ENCODE measurements at regions not wholly inside any gene's neighbourhood (a gene's known extent, or its start where the extent isn't known, plus 50 kb on each side); places are given as distances from the start of the nearest gene placed in this dataset.

DNA sequence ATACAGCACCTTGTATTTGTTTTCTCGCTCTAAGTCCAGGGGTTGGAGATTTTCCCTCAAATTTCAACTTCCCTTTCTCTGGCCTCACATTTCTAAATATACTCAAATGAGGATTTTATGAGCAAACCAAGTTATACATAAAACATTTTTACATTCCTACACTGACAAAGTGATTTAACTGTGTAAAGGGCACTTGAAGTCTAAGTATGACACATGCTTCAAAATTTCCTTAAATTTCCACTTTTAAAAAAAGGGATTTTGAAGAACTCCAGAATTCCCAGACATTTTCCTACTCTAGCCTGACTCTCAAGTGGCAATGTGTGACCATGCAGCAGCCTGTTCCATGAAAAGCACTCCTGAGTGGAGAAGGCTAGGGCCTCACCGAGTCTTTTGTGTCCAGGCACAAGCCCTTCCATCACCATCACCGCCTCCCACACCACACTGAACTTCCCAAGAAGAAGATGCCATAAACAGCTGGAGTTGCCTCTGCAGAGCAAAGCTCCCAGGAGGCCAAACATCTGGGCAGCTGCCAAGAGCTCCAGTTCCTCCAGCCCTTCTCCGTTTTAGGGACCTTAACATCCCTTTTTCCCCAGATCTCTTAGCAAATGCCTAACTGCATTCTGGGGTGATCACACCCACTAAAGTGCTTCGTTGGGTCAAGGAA lies 68.9 kb downstream of the NCR2 start:
- Histone ChIP-seq H3K27me3 (replicated peaks; ENCODE audit: control insufficient read depth, insufficient read depth, low read length) (peaks cover 2% of the 10 kb centered on the region; the same call in 1 of the 2 replicates), H3K36me3 (ENCODE audit: control insufficient read depth, insufficient read depth, low read length) (no peaks in the 10 kb centered on the region), H3K4me3 (replicated peaks; ENCODE audit: low read depth, low read length) (no peak overlapping the region)
- TF ChIP-seq, protein P1, sequence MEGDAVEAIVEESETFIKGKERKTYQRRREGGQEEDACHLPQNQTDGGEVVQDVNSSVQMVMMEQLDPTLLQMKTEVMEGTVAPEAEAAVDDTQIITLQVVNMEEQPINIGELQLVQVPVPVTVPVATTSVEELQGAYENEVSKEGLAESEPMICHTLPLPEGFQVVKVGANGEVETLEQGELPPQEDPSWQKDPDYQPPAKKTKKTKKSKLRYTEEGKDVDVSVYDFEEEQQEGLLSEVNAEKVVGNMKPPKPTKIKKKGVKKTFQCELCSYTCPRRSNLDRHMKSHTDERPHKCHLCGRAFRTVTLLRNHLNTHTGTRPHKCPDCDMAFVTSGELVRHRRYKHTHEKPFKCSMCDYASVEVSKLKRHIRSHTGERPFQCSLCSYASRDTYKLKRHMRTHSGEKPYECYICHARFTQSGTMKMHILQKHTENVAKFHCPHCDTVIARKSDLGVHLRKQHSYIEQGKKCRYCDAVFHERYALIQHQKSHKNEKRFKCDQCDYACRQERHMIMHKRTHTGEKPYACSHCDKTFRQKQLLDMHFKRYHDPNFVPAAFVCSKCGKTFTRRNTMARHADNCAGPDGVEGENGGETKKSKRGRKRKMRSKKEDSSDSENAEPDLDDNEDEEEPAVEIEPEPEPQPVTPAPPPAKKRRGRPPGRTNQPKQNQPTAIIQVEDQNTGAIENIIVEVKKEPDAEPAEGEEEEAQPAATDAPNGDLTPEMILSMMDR (IDR thresholded peaks at IDR 0.05; ENCODE audit: insufficient read depth, low read length, poor library complexity, severe bottlenecking), result no peak
- DNase-seq (ENCODE audit: extremely low read depth, insufficient read length), result no peak

DNA sequence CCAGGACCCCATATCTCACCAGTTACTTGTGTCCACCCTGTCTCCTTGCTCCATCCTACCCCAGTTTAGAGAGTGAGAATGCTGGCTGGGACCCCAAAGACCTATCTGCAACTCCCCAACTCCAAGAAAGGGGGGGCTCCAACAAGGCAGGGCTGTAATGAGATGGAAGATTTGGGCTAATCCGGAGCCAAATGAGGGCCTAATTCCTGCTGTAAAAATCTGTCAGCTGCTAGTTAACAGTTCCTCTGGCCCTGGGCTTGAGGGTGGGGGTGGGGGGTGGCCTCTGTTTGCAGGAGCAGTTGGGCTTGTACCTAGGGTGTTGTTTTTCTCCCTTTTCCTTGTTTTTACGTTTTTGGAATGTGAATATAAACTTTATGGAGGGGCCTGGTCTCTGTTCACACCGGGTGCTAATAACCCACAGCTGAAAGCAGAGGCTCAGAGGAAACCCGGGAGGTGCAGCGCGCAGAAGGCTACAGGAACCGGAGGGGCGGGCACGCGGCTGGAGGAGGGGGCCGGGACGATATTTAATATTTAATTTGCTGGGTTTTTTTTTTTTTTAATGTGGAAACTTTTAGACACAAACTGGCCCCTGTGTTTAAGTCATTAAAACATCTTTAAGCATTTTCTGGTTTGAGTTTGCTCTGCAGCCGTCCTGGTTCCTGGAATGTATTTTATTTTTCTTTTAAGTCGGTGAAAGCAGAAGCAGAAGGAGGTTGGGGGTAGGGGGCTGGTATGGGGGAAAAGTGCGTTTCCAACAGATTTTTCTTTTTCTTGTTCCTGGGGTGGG lies 70.7 kb downstream of the NCR2 start:
- Histone ChIP-seq H3K4me3 (replicated peaks; ENCODE audit: low read depth, low read length) (no peak overlapping the region), H3K27me3 (replicated peaks; ENCODE audit: control insufficient read depth, insufficient read depth, low read length) (peaks cover 2% of the 10 kb centered on the region; the same call in 1 of the 2 replicates), H3K36me3 (ENCODE audit: control insufficient read depth, insufficient read depth, low read length) (no peaks in the 10 kb centered on the region)
- TF ChIP-seq, protein P1 (IDR thresholded peaks at IDR 0.05; ENCODE audit: insufficient read depth, low read length, poor library complexity, severe bottlenecking), result no peak
- no peak for DNase-seq (ENCODE audit: extremely low read depth, insufficient read length)

DNA sequence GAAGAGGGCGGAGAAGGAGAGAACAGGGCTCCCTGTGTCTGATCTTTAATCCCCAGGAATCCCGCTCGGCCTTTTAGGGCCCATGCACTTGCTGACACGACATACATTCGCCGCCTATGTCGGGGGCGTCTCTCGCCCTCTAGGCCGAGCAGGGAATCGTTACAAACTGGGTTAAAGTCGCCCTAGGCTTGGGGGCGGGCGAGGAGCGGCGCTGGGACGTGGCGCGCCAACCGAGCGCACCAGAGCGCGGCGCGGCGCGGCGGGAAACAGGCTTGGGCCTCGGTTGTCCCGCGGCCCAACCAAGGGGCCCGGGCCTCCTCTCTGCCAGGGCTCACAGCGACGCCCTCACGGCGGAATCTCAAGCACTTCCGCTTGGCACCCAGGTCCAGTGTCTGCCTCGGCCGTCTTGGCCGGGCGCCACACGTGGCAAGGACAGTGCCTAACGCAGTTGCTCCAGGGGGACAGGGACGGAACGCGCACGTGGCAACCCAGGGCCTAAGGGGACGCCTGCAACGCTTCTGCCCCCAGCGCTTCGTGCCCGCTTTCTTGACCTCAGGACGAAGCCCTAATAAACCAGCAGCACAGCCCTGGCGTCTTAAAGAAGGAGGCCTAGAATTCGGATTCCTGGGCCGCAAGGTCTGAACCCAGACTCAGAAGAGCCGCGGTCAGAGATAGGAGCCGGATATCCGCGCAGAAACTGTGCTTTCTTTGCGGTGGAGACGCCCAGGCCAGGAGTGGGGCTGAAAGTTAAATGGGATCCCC lies 71.5 kb downstream of the NCR2 start:
- Histone ChIP-seq H3K27me3 (replicated peaks; ENCODE audit: control insufficient read depth, insufficient read depth, low read length) (peaks cover 2% of the 10 kb centered on the region), H3K36me3 (ENCODE audit: control insufficient read depth, insufficient read depth, low read length) (no peaks in the 10 kb centered on the region), H3K4me3 (replicated peaks; ENCODE audit: low read depth, low read length) (no peak overlapping the region)
- TF ChIP-seq, protein P1 (IDR thresholded peaks at IDR 0.05; ENCODE audit: insufficient read depth, low read length, poor library complexity, severe bottlenecking), result no peak
- no peak for DNase-seq (ENCODE audit: extremely low read depth, insufficient read length)

DNA sequence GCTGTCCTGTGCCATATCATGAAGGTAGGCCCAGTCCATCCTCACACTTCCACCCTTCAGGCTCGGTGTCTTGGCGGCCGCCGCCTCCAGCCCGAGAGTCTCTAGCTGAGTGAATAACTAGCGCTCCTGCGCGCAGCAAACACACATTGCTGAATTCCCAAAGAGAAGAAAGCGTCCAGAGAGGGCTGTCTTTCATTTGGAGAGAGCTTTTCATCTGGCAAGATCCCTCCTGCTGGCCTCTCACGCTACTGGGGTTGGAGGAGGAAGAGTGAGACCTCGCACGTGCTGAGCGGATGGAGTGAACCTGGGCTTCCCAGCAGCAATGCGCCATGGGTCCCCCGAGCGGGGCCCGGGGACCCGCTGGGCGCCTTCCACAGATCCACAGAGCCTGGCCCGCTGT lies 73.2 kb downstream of the NCR2 start:
- H3K4me3 ChIP-seq (replicated peaks; ENCODE audit: low read depth, low read length), result no peak overlapping the region
- no peak for DNase-seq (ENCODE audit: extremely low read depth, insufficient read length)

DNA sequence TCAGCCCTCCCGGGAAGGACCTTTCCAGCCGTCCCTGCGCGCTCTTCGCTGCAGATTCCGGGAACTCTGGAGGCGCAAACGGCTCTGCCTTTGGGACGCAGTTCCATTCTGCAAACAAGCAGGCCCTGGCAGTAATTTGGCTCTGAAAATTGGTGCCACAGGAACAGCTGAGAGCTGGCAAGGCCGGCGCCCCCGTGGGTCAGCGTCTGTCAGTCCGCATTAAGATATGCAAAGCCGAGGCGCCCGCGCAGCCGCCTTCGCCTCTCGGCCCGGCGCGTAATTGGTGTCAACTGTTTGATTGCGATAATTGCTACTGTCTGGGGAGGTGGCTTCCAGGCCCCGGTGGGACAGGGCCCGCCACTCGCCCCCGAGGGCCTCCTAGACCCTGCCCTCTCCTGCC lies 73.6 kb downstream of the NCR2 start:
- H3K27me3 ChIP-seq (replicated peaks; ENCODE audit: control insufficient read depth, insufficient read depth, low read length), result no peaks in the 10 kb centered on the region; the same call in none of the 2 replicates
- no peak for DNase-seq (ENCODE audit: extremely low read depth, insufficient read length)
- H3K36me3 ChIP-seq (ENCODE audit: control insufficient read depth, insufficient read depth, low read length), result no peaks in the 10 kb centered on the region
- no peak overlapping the region for H3K4me3 ChIP-seq (replicated peaks; ENCODE audit: low read depth, low read length)
- TF ChIP-seq, protein P1 (IDR thresholded peaks at IDR 0.05; ENCODE audit: insufficient read depth, low read length, poor library complexity, severe bottlenecking), result no peak

More for the DNA sequence above, 73.2 kb downstream of the NCR2 start:
- H3K36me3 ChIP-seq (ENCODE audit: control insufficient read depth, insufficient read depth, low read length), result no peaks in the 10 kb centered on the region
- TF ChIP-seq, protein P1 (IDR thresholded peaks at IDR 0.05; ENCODE audit: insufficient read depth, low read length, poor library complexity, severe bottlenecking), result no peak
- H3K27me3 ChIP-seq (replicated peaks; ENCODE audit: control insufficient read depth, insufficient read depth, low read length), result no peaks in the 10 kb centered on the region; the same call in none of the 2 replicates
